Subcutaneous abdominal adipose tissue (tissue), 5 donors: ENCODE measurements at regions not wholly inside any gene's neighbourhood (a gene's known extent, or its start where the extent isn't known, plus 50 kb on each side); places are given as distances from the start of the nearest gene placed in this dataset.

Experiments used
- H3K27ac ChIP-seq: one replicate; pipeline ENCODE4 v1.7.0; 2013; ENCODE audit warnings: low read depth, mild to moderate bottlenecking, inconsistent platforms, low read length, moderate library complexity
- H3K27me3 ChIP-seq, 5 donors: one replicate each; pipeline ENCODE4 v1.7.0; 2013; ENCODE audit warnings: low read length in 5 of 5, inconsistent platforms in 1 of 5; ENCODE audit not compliant: control insufficient read depth in 5 of 5, insufficient read depth in 4 of 5
- H3K36me3 ChIP-seq, 5 donors: one replicate each; pipeline ENCODE4 v1.7.0; 2013; ENCODE audit warnings: low read length in 5 of 5; ENCODE audit not compliant: control insufficient read depth in 5 of 5, insufficient read depth in 5 of 5
- H3K4me1 ChIP-seq, 5 donors: one replicate each; pipeline ENCODE4 v1.7.0; 2013; ENCODE audit warnings: low read length in 5 of 5, mild to moderate bottlenecking in 3 of 5, moderate library complexity in 1 of 5; ENCODE audit not compliant: control insufficient read depth in 5 of 5, insufficient read depth in 5 of 5
- H3K4me3 ChIP-seq, 5 donors: one replicate each; pipeline ENCODE4 v1.7.0; 2013; ENCODE audit warnings: low read length in 5 of 5, low read depth in 1 of 5
- H3K9ac ChIP-seq, 5 donors: one replicate each; pipeline ENCODE4 v1.7.0; 2013; ENCODE audit warnings: low read length in 5 of 5, mild to moderate bottlenecking in 4 of 5, moderate library complexity in 3 of 5
- H3K9me3 ChIP-seq, 5 donors: one replicate each; pipeline ENCODE4 v1.7.0; 2013; ENCODE audit warnings: low read length in 5 of 5; ENCODE audit not compliant: control insufficient read depth in 5 of 5
- donor health status: healthy.
- donor health status: healthy.
- donor health status: healthy.
- donor health status: healthy.
- donor health status: healthy.

GRCh38 chr9:80928697-80929096, 760.6 kb downstream of the TLE1 start:
- Histone ChIP-seq H3K9ac (no peak overlapping the region), H3K36me3 (no peaks in the 10 kb centered on the region), H3K27me3 (no peaks in the 10 kb centered on the region), H3K27ac (no peak overlapping the region), H3K4me1 (no peaks in the 10 kb centered on the region), H3K4me3 (no peak overlapping the region), H3K9me3 (peaks cover 0 to 6% (median 0%) of the 10 kb centered on the region in 5 donors)

- no peaks in the 10 kb centered on the region for H3K36me3 ChIP-seq
- H3K9me3 ChIP-seq, result peaks cover 0 to 6% (median 0%) of the 10 kb centered on the region in 5 donors
- no peaks in the 10 kb centered on the region for H3K27me3 ChIP-seq
- H3K27ac ChIP-seq, result no peak overlapping the region
- H3K4me3 ChIP-seq, result no peak overlapping the region
- H3K9ac ChIP-seq, result no peak overlapping the region
- H3K4me1 ChIP-seq, result no peaks in the 10 kb centered on the region
Measured at GRCh38 chr9:80926611-80927010, 762.7 kb downstream of the TLE1 start.

- H3K27ac ChIP-seq, result no peak overlapping the region
- peaks cover 0 to 7% (median 0%) of the 10 kb centered on the region in 5 donors for H3K9me3 ChIP-seq
- H3K36me3 ChIP-seq, result no peaks in the 10 kb centered on the region
- H3K4me3 ChIP-seq, result no peak overlapping the region
- no peaks in the 10 kb centered on the region for H3K27me3 ChIP-seq
- no peaks in the 10 kb centered on the region for H3K4me1 ChIP-seq
- no peak overlapping the region for H3K9ac ChIP-seq
Measured at GRCh38 chr9:80922544-80922943, 766.8 kb downstream of the TLE1 start.

GRCh38 chr9:80906728-80907127, 782.6 kb downstream of the TLE1 start:
- Histone ChIP-seq H3K27ac (no peak overlapping the region), H3K4me3 (no peak overlapping the region), H3K36me3 (no peaks in the 10 kb centered on the region), H3K9ac (no peak overlapping the region), H3K9me3 (no peaks in the 10 kb centered on the region), H3K4me1 (no peaks in the 10 kb centered on the region), H3K27me3 (no peaks in the 10 kb centered on the region)

- Histone ChIP-seq H3K27ac (no peak overlapping the region), H3K27me3 (no peaks in the 10 kb centered on the region), H3K9ac (no peak overlapping the region), H3K36me3 (no peaks in the 10 kb centered on the region), H3K4me3 (no peak overlapping the region), H3K4me1 (no peaks in the 10 kb centered on the region), H3K9me3 (peaks cover 0 to 5% (median 0%) of the 10 kb centered on the region in 5 donors)
Measured at GRCh38 chr9:80899208-80899607, 790.1 kb downstream of the TLE1 start.

- peaks cover 0 to 5% (median 0%) of the 10 kb centered on the region in 5 donors for H3K9me3 ChIP-seq
- H3K9ac ChIP-seq, result no peak overlapping the region
- H3K36me3 ChIP-seq, result no peaks in the 10 kb centered on the region
- no peaks in the 10 kb centered on the region for H3K4me1 ChIP-seq
- no peak overlapping the region for H3K27ac ChIP-seq
- no peak overlapping the region for H3K4me3 ChIP-seq
- H3K27me3 ChIP-seq, result no peaks in the 10 kb centered on the region
Measured at GRCh38 chr9:80893190-80893589, 796.2 kb downstream of the TLE1 start.

- H3K36me3 ChIP-seq, result no peaks in the 10 kb centered on the region
- H3K9ac ChIP-seq, result no peak overlapping the region
- H3K9me3 ChIP-seq, result peaks cover 0 to 5% (median 0%) of the 10 kb centered on the region in 5 donors
- no peak overlapping the region for H3K4me3 ChIP-seq
- H3K27me3 ChIP-seq, result no peaks in the 10 kb centered on the region
- H3K4me1 ChIP-seq, result no peaks in the 10 kb centered on the region
- H3K27ac ChIP-seq, result no peak overlapping the region
Measured at GRCh38 chr9:80892703-80893102, 796.6 kb downstream of the TLE1 start.

GRCh38 chr9:80890124-80890523, 799.2 kb downstream of the TLE1 start:
- peaks cover 0 to 4% (median 0%) of the 10 kb centered on the region in 5 donors for H3K9me3 ChIP-seq
- H3K36me3 ChIP-seq, result no peaks in the 10 kb centered on the region
- no peak overlapping the region for H3K27ac ChIP-seq
- H3K27me3 ChIP-seq, result no peaks in the 10 kb centered on the region
- no peak overlapping the region for H3K9ac ChIP-seq
- H3K4me3 ChIP-seq, result no peak overlapping the region
- no peaks in the 10 kb centered on the region for H3K4me1 ChIP-seq

- Histone ChIP-seq H3K4me1 (no peaks in the 10 kb centered on the region), H3K27me3 (no peaks in the 10 kb centered on the region), H3K36me3 (no peaks in the 10 kb centered on the region), H3K9me3 (no peaks in the 10 kb centered on the region), H3K9ac (no peak overlapping the region), H3K4me3 (no peak overlapping the region), H3K27ac (no peak overlapping the region)
Measured at GRCh38 chr9:80885894-80886293, 803.5 kb downstream of the TLE1 start.

- no peaks in the 10 kb centered on the region for H3K36me3 ChIP-seq
- H3K9me3 ChIP-seq, result no peaks in the 10 kb centered on the region
- no peak overlapping the region for H3K4me3 ChIP-seq
- no peaks in the 10 kb centered on the region for H3K4me1 ChIP-seq
- H3K27ac ChIP-seq, result no peak overlapping the region
- H3K9ac ChIP-seq, result no peak overlapping the region
- no peaks in the 10 kb centered on the region for H3K27me3 ChIP-seq
Measured at GRCh38 chr9:80883826-80884579, 805.3 kb downstream of the TLE1 start.
